ENCODE measurements at regions not wholly inside any gene's neighbourhood (a gene's known extent, or its start where the extent isn't known, plus 50 kb on each side); places are given as distances from the start of the nearest gene placed in this dataset.

- no peaks in the 10 kb centered on the region for H3K4me1 ChIP-seq (ENCODE audit: control insufficient read depth, extremely low read depth, insufficient read depth, low read length)
- no peak overlapping the region for H3K9ac ChIP-seq (replicated peaks; ENCODE audit: extremely low read depth, insufficient read depth, low read length)
- no peaks in the 10 kb centered on the region for H3K9me1 ChIP-seq (replicated peaks; ENCODE audit: control insufficient read depth, extremely low read depth, insufficient read depth, low read length)
- POLR2A ChIA-PET, result no interaction called here
- H2AFZ ChIP-seq (ENCODE audit: low read depth, low read length), result no peak overlapping the region
- H4K20me1 ChIP-seq (replicated peaks; ENCODE audit: control insufficient read depth, extremely low read depth, insufficient read depth, low read length), result no peaks in the 10 kb centered on the region
- DNase-seq (ENCODE audit: low read depth, low spot score) (no peak), FAIRE-seq (no peak)
- peaks cover 17 to 21% of the 10 kb centered on the region in 2 experiments for H3K27me3 ChIP-seq (ENCODE audit: control insufficient read depth in 2 of 2, insufficient read depth in 2 of 2, low read length in 2 of 2)
- intact Hi-C loops (cut with micrococcal nuclease) (no loop called here), dilution Hi-C loops (cut with MboI; ENCODE audit: extremely low pct_ligation_motif_present, low sequenced_read_pairs) (no loop called here)
- no peak overlapping the region for H3K4me2 ChIP-seq (ENCODE audit: insufficient read depth, low read length)
- no peaks in the 10 kb centered on the region for H3K79me2 ChIP-seq (ENCODE audit: control insufficient read depth, insufficient read depth, low read length)
- H3K9me3 ChIP-seq (replicated peaks; ENCODE audit: control insufficient read depth, insufficient read depth, low read length), result no peaks in the 10 kb centered on the region
- H3K27ac ChIP-seq (ENCODE audit: insufficient read depth, low read depth, low read length), result no peak overlapping the region
- TF ChIP-seq MAX (IDR thresholded peaks at IDR 0.05; ENCODE audit: insufficient read depth, insufficient read length) (no peak), JUN (IDR thresholded peaks at IDR 0.05; ENCODE audit: borderline replicate concordance, insufficient read depth, insufficient read length, low read depth) (no peak), EZH2 (IDR thresholded peaks at IDR 0.05; ENCODE audit: borderline replicate concordance, low read depth, low read length, severe bottlenecking) (no peak), MYC (IDR thresholded peaks at IDR 0.05; ENCODE audit: low read depth, low read length) (no peak), GATA2 (IDR thresholded peaks at IDR 0.05; ENCODE audit: insufficient read depth, insufficient read length, low read depth, low read length) (no peak), POLR2AphosphoS5 (IDR thresholded peaks at IDR 0.05; ENCODE audit: insufficient read depth, low read depth, low read length) (no peak), POLR2A (IDR thresholded peaks at IDR 0.05; ENCODE audit: low read depth, low read length) (no peak), FOS (IDR thresholded peaks at IDR 0.05; ENCODE audit: borderline replicate concordance, insufficient read depth, low read length) (no peak)
- TF ChIP-seq, protein P1, sequence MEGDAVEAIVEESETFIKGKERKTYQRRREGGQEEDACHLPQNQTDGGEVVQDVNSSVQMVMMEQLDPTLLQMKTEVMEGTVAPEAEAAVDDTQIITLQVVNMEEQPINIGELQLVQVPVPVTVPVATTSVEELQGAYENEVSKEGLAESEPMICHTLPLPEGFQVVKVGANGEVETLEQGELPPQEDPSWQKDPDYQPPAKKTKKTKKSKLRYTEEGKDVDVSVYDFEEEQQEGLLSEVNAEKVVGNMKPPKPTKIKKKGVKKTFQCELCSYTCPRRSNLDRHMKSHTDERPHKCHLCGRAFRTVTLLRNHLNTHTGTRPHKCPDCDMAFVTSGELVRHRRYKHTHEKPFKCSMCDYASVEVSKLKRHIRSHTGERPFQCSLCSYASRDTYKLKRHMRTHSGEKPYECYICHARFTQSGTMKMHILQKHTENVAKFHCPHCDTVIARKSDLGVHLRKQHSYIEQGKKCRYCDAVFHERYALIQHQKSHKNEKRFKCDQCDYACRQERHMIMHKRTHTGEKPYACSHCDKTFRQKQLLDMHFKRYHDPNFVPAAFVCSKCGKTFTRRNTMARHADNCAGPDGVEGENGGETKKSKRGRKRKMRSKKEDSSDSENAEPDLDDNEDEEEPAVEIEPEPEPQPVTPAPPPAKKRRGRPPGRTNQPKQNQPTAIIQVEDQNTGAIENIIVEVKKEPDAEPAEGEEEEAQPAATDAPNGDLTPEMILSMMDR (IDR thresholded peaks at IDR 0.05; ENCODE audit: extremely low read depth in 1 of 2, insufficient read depth in 1 of 2, low read depth in 1 of 2, low read length in 2 of 2), result no peak
- BruUV-seq (replicated peaks), result no TSS peak
- CTCF ChIA-PET, result interaction anchor here (0.6 to 2.7 kb wide), 3 partner anchors 10 to 1036 kb away, joined by 3 to 18 read pairs (median 4); no protein-coding TSS in a partner anchor
- H3K36me3 ChIP-seq (ENCODE audit: control insufficient read depth in 2 of 2, extremely low read depth in 1 of 2, insufficient read depth in 2 of 2, low read length in 2 of 2), result no peaks in the 10 kb centered on the region
- no peak overlapping the region for H3K4me3 ChIP-seq (replicated peaks in 1 of 3; ENCODE audit: insufficient read depth in 1 of 3, low read depth in 1 of 3, low read length in 3 of 3)
Observed at GRCh38 chr16:86242244-86243122, 267.8 kb upstream of the FOXF1 start.

All from endothelial cell of umbilical vein (primary cell).